HEK293 (cell line): ENCODE measurements at regions not wholly inside any gene's neighbourhood (a gene's known extent, or its start where the extent isn't known, plus 50 kb on each side); places are given as distances from the start of the nearest gene placed in this dataset.

Source experiments
- CTCF ChIA-PET: fragments of 350-600 bp; formaldehyde crosslinking; extraction: SDS; loops from one replicate; lab custom pipeline; 2021; ENCODE audit warnings: antibody characterized with exemption; lab: Yijun Ruan, JAX
- POLR2A ChIA-PET: fragments of 300-600 bp; formaldehyde crosslinking; extraction: SDS; loops from one replicate; lab custom pipeline; 2020; ENCODE audit warnings: antibody characterized with exemption, inconsistent platforms; lab: Yijun Ruan, JAX
- H3K27ac ChIP-seq: fragments of 200-500 bp; sonication (Bioruptor generic); 2 replicates; pipeline ENCODE4 v1.5.1; 2014; ENCODE audit warnings: low read depth, low read length, control low read depth, inconsistent platforms; ENCODE audit errors: extremely low read depth
- H3K36me3 ChIP-seq, 2 experiments: fragments of 200-500 bp in 1 of 2; sonication (Bioruptor generic) in 1 of 2; 1 replicate in 1 of 2; 2 replicates in 1 of 2; pipeline ENCODE4 v1.5.1; 2014 to 2017; ENCODE audit warnings: inconsistent platforms in 2 of 2, low read length in 2 of 2; ENCODE audit not compliant: control insufficient read depth in 2 of 2, insufficient read depth in 1 of 2
- H3K4me1 ChIP-seq: fragments of 200-500 bp; sonication (Bioruptor generic); 2 replicates; pipeline ENCODE4 v1.5.1; 2014; ENCODE audit warnings: mild to moderate bottlenecking, low read length, inconsistent platforms; ENCODE audit not compliant: control insufficient read depth, insufficient read depth
- H3K4me3 ChIP-seq: 2 replicates; pipeline ENCODE4 v1.5.1; 2011; ENCODE audit warnings: low read depth, mild to moderate bottlenecking, control low read depth, low read length, moderate library complexity
- H3K9me3 ChIP-seq: fragments of 200-500 bp; sonication (Bioruptor generic); 2 replicates; pipeline ENCODE4 v1.5.1; 2014; ENCODE audit warnings: low read depth, low read length, inconsistent platforms; ENCODE audit not compliant: control insufficient read depth, insufficient read depth
- KLF10 ChIP-seq: fragments of 450-650 bp; IDR thresholded peaks from 2 replicates; pipeline ENCODE4 v1.5.1; 2018; ENCODE audit warnings: missing biosample characterization, mild to moderate bottlenecking, missing genetic modification characterization
- OSR2 ChIP-seq: fragments of 450-650 bp; formaldehyde crosslinking; IDR thresholded peaks from 2 replicates; pipeline ENCODE4 v1.5.1; 2016; ENCODE audit warnings: missing biosample characterization, missing genetic modification characterization
- TRIM28 ChIP-seq: IDR thresholded peaks from 2 replicates; pipeline ENCODE4 v1.6.1; 2011; ENCODE audit warnings: low read length, control low read depth, borderline replicate concordance
- WT1 ChIP-seq: fragments of 450-650 bp; formaldehyde crosslinking; IDR thresholded peaks from 2 replicates; pipeline ENCODE4 v1.5.1; 2016; ENCODE audit warnings: missing biosample characterization, missing genetic modification characterization
- ZNF157 ChIP-seq: fragments of 450-650 bp; formaldehyde crosslinking; IDR thresholded peaks from 2 replicates; pipeline ENCODE4 v1.5.1; 2016; ENCODE audit warnings: missing biosample characterization, missing genetic modification characterization
- ZNF350 ChIP-seq: fragments of 450-650 bp; formaldehyde crosslinking; IDR thresholded peaks from 2 replicates; pipeline ENCODE4 v1.5.0; 2017; ENCODE audit warnings: missing biosample characterization, mild to moderate bottlenecking, missing genetic modification characterization
- ZNF555 ChIP-seq: fragments of 450-650 bp; formaldehyde crosslinking; conservative IDR thresholded peaks from 2 replicates; pipeline ENCODE4 v1.5.1; 2017; ENCODE audit warnings: missing biosample characterization, mild to moderate bottlenecking, missing genetic modification characterization, inconsistent platforms
- ZNF580 ChIP-seq: fragments of 450-650 bp; formaldehyde crosslinking; IDR thresholded peaks from 2 replicates; pipeline ENCODE4 v1.5.1; 2016; ENCODE audit warnings: missing biosample characterization, missing genetic modification characterization
- ZNF624 ChIP-seq: fragments of 450-650 bp; formaldehyde crosslinking; IDR thresholded peaks from 2 replicates; pipeline ENCODE4 v1.5.1; 2017; ENCODE audit warnings: missing biosample characterization, missing genetic modification characterization
- ZNF677 ChIP-seq: fragments of 450-650 bp; IDR thresholded peaks from 2 replicates; pipeline ENCODE4 v1.5.0; 2018; ENCODE audit warnings: missing biosample characterization, mild to moderate bottlenecking, missing genetic modification characterization, moderate library complexity
- ZNF785 ChIP-seq: fragments of 450-650 bp; formaldehyde crosslinking; IDR thresholded peaks from 2 replicates; pipeline ENCODE4 v1.5.1; 2016; ENCODE audit warnings: missing biosample characterization, missing genetic modification characterization
- ZSCAN30 ChIP-seq: fragments of 450-650 bp; IDR thresholded peaks from 2 replicates; pipeline ENCODE4 v1.5.1; 2018; ENCODE audit warnings: missing biosample characterization, mild to moderate bottlenecking, missing genetic modification characterization, moderate library complexity
- TF ChIP-seq, protein P1 (sequence below): fragments of 450-650 bp; formaldehyde crosslinking; IDR thresholded peaks from 2 replicates; pipeline ENCODE4 v1.5.1; 2016; ENCODE audit warnings: missing biosample characterization, missing genetic modification characterization
- TF ChIP-seq, protein P2 (sequence below): fragments of 450-650 bp; formaldehyde crosslinking; IDR thresholded peaks from 2 replicates; pipeline ENCODE4 v1.5.1; 2016; ENCODE audit warnings: missing biosample characterization, missing genetic modification characterization

DNA sequence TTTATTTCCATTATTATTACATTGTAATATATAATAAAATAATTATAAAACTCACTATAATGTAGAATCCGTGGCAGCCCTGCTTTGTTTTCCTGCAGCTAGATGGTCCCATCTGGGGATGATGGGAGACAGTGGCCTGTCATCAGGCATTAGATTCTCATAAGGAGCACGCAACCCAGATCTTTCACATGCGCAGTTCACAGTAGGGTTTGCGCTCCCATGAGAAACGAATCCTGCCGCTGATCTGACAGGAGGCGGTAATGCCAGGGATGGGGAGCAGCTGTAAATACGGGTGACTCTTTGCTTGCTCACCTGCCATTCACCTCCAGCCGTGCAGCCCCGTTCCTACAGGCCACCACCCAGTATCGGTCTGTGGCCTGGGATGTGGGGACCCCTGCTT, 1879.3 kb upstream of the WWC1 start:
- no peaks in the 10 kb centered on the region for H3K9me3 ChIP-seq
- ChIA-PET CTCF (interaction anchor here (0.5 kb wide), 1 partner anchor 1358 kb away, joined by 4 read pairs; no protein-coding TSS in a partner anchor), POLR2A (no interaction called here)

DNA sequence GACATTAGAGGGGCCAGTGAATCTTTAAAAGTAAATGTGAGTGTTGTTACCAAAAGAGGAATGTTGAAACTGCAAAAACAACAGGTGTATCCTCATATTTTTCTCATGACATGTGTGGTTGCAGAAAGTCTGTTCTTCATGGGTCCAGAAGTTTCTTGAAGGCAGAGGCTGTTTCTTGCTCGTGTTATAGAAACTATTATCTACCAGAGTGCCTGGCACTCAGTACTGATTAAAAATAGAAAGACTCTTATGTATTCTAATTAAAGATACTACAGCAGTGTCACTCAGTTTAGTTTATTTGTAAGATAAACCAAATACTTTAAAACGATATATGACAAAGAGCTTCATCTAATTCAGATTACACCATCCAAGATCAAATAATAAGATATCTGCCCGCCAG, 1864.2 kb upstream of the WWC1 start:
- ChIA-PET POLR2A (no interaction called here), CTCF (no interaction called here)
- Histone ChIP-seq H3K36me3 (no peaks in the 10 kb centered on the region), H3K27ac (no peak overlapping the region), H3K4me3 (no peak overlapping the region), H3K4me1 (no peaks in the 10 kb centered on the region), H3K9me3 (no peaks in the 10 kb centered on the region)
- TF ChIP-seq ZNF157 (tag by site-specific recombination) (no peak), ZNF624 (tag by site-specific recombination) (no peak), ZNF555 (tag by site-specific recombination) (no peak), WT1 (tag by site-specific recombination) (no peak), OSR2 (no peak), ZNF785 (tag by site-specific recombination) (no peak), KLF10 (tag by site-specific recombination) (no peak)
- TF ChIP-seq, protein P1, sequence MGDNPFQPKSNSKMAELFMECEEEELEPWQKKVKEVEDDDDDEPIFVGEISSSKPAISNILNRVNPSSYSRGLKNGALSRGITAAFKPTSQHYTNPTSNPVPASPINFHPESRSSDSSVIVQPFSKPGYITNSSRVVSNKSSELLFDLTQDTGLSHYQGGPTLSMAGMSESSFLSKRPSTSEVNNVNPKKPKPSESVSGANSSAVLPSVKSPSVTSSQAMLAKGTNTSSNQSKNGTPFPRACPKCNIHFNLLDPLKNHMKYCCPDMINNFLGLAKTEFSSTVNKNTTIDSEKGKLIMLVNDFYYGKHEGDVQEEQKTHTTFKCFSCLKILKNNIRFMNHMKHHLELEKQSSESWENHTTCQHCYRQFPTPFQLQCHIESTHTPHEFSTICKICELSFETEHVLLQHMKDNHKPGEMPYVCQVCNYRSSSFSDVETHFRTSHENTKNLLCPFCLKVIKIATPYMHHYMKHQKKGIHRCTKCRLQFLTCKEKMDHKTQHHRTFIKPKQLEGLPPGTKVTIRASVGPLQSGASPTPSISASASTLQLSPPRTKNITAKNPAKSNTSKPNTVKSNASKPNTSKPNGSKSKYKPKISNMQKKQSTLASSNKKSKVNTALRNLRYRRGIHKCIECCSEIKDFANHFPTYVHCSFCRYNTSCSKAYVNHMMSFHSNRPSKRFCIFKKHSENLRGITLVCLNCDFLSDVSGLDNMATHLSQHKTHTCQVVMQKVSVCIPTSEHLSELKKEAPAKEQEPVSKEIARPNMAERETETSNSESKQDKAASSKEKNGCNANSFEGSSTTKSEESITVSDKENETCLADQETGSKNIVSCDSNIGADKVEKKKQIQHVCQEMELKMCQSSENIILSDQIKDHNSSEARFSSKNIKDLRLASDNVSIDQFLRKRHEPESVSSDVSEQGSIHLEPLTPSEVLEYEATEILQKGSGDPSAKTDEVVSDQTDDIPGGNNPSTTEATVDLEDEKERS (tag by site-specific recombination) = no peak
- TF ChIP-seq, protein P2, sequence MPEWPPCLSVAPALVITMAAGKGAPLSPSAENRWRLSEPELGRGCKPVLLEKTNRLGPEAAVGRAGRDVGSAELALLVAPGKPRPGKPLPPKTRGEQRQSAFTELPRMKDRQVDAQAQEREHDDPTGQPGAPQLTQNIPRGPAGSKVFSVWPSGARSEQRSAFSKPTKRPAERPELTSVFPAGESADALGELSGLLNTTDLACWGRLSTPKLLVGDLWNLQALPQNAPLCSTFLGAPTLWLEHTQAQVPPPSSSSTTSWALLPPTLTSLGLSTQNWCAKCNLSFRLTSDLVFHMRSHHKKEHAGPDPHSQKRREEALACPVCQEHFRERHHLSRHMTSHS (tag by site-specific recombination) = no peak

More for the DNA sequence above, 1879.3 kb upstream of the WWC1 start:
- H3K36me3 ChIP-seq = no peaks in the 10 kb centered on the region
- no peaks in the 10 kb centered on the region for H3K4me1 ChIP-seq
- no peak for TF ChIP-seq ZNF580 (tag by site-specific recombination)
- no peak for TF ChIP-seq TRIM28
- TF ChIP-seq, all 188 proteins: peak for 0
- Histone ChIP-seq H3K27ac (no peak overlapping the region), H3K4me3 (no peak overlapping the region)

DNA sequence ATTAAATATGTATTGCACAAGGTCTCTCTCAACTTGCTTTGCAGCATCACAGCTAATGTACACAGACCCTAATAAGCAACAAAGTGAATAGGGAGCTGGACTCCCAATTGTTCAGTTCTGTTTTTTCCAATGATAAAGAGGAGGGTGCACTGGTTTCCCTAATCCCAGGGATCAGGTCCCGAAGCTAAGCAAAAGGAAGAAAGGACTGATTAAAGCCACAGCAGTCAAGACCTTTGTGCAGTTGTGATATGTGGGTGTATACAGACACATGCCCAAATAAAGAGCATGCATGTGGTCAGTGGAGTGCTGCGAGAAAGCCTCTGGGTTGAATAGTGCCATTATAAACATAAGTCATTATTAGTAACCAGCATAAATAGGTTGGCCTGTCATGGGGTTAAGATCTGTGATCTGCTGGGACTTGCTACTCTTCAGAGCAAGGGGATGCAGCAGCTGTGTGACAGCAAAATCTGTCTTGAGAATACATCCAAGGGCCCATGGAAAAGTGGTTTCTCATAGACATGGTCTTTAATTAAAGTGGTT, 1863.1 kb upstream of the WWC1 start:
- Histone ChIP-seq H3K36me3 (no peaks in the 10 kb centered on the region), H3K4me1 (no peaks in the 10 kb centered on the region), H3K9me3 (no peaks in the 10 kb centered on the region), H3K4me3 (no peak overlapping the region), H3K27ac (no peak overlapping the region)
- ChIA-PET POLR2A (no interaction called here), CTCF (interaction anchor here (0.6 to 0.7 kb wide), 2 partner anchors 162 to 830 kb away, joined by 3 read pairs; no protein-coding TSS in a partner anchor)
- TF ChIP-seq ZNF677 (no peak), ZSCAN30 (tag by site-specific recombination) (no peak), ZNF350 (no peak)
